Neural cell (in vitro differentiated cells): ENCODE measurements at regions not wholly inside any gene's neighbourhood (a gene's known extent, or its start where the extent isn't known, plus 50 kb on each side); places are given as distances from the start of the nearest gene placed in this dataset.

ENCODE experiments used
- CTCF ChIP-seq: fragments of 450-650 bp; IDR thresholded peaks from 2 replicates; pipeline ENCODE4 v1.5.1; 2014; ENCODE audit warnings: antibody characterized with exemption, mild to moderate bottlenecking, moderate library complexity; ENCODE audit not compliant: poor library complexity, severe bottlenecking
- EP300 ChIP-seq: fragments of 450-650 bp; conservative IDR thresholded peaks from 2 replicates; pipeline ENCODE4 v1.6.1; 2014; ENCODE audit warnings: antibody characterized with exemption, mild to moderate bottlenecking, moderate library complexity; ENCODE audit not compliant: poor library complexity, severe bottlenecking
- POLR2AphosphoS5 ChIP-seq: IDR thresholded peaks from 2 replicates; pipeline ENCODE4 v1.6.1; 2012
- REST ChIP-seq: IDR thresholded peaks from 2 replicates; pipeline ENCODE4 v1.6.1; 2012; ENCODE audit warnings: borderline replicate concordance

GRCh38 chr5:27532305-27532704 is 493.9 kb upstream of the CDH9 start:
- no peak for TF ChIP-seq CTCF
- TF ChIP-seq POLR2AphosphoS5, result no peak
- no peak for TF ChIP-seq EP300
- no peak for TF ChIP-seq REST
